ENCODE measurements at regions not wholly inside any gene's neighbourhood (a gene's known extent, or its start where the extent isn't known, plus 50 kb on each side); places are given as distances from the start of the nearest gene placed in this dataset.

DNA sequence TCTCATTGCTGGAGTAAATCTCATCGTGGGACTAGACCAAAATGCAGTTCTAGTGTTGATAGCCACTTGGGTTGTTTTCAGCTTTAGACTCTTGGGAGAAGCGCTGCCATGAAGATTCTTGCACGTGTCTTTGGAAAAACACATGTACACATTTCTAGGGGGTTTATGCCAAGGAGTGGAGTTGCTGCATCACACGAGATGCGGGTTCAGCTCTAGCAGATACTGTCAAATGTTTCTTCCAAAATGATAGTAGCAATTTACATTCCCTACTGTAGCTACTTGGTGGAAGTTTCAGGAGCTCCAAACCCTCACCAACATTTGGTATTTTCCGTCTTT is 52.3 kb upstream of the CPLX2 start:
- Mint-ChIP-seq H3K4me3 (no peak overlapping the region), H3K4me1 (ENCODE audit: low read depth) (peaks cover 18% of the 10 kb centered on the region), H3K9me3 (no peaks in the 10 kb centered on the region), H3K36me3 (ENCODE audit: low read depth) (no peaks in the 10 kb centered on the region), H3K27me3 (peaks cover 17% of the 10 kb centered on the region), H3K27ac (no peak overlapping the region)
- no peak for ATAC-seq
- intact Hi-C loops (cut with micrococcal nuclease), result no loop called here
- POLR2A ChIA-PET, result no interaction called here
- TF ChIP-seq, protein P1, sequence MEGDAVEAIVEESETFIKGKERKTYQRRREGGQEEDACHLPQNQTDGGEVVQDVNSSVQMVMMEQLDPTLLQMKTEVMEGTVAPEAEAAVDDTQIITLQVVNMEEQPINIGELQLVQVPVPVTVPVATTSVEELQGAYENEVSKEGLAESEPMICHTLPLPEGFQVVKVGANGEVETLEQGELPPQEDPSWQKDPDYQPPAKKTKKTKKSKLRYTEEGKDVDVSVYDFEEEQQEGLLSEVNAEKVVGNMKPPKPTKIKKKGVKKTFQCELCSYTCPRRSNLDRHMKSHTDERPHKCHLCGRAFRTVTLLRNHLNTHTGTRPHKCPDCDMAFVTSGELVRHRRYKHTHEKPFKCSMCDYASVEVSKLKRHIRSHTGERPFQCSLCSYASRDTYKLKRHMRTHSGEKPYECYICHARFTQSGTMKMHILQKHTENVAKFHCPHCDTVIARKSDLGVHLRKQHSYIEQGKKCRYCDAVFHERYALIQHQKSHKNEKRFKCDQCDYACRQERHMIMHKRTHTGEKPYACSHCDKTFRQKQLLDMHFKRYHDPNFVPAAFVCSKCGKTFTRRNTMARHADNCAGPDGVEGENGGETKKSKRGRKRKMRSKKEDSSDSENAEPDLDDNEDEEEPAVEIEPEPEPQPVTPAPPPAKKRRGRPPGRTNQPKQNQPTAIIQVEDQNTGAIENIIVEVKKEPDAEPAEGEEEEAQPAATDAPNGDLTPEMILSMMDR (IDR thresholded peaks at IDR 0.05), result no peak
- DNase-seq, result no peak
- CTCF ChIA-PET, result interaction anchor here (0.8 to 1.1 kb wide), 2 partner anchors 9 to 21 kb away, joined by 3 to 4 read pairs; no protein-coding TSS in a partner anchor

DNA sequence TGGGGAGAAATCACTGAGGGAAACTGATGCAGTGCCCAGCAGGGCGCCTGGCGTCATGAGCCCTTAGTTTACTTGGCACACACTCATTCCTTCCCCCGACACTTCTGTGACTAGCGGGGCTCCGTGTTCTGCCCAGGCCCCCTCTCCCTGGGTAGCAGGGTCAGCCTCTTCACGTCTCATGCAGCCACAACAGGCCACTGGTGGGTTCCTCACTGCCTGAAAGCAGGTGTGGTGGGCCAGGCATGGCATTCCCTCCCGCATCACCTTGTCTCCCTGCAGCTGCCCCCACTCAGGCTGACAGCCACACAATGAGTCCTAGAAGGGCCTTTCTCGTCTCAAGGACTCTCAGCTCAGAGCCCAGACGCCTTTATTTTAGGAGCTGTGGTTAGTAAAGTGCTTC is 51.1 kb upstream of the CPLX2 start:
- ChIA-PET CTCF (no interaction called here), POLR2A (interaction anchor here (0.9 kb wide), 1 partner anchor 37 kb away, joined by 3 read pairs; no protein-coding TSS in a partner anchor)
- Mint-ChIP-seq H3K36me3 (ENCODE audit: low read depth) (no peaks in the 10 kb centered on the region), H3K4me1 (ENCODE audit: low read depth) (peaks cover 18% of the 10 kb centered on the region), H3K27me3 (peaks cover 18% of the 10 kb centered on the region), H3K4me3 (no peak overlapping the region), H3K27ac (no peak overlapping the region), H3K9me3 (no peaks in the 10 kb centered on the region)
- DNase-seq (no peak), ATAC-seq (no peak)
- intact Hi-C loops (cut with micrococcal nuclease), result no loop called here
- TF ChIP-seq, protein P1 (IDR thresholded peaks at IDR 0.05), result no peak
